K562 (cell line): ENCODE measurements at regions not wholly inside any gene's neighbourhood (a gene's known extent, or its start where the extent isn't known, plus 50 kb on each side); places are given as distances from the start of the nearest gene placed in this dataset.

Source experiments
- ATAC-seq: fragments of 200-7000 bp; cut with Tn5 transposase; 3 replicates; pipeline ENCODE4 v1.9.1; 2020; ENCODE audit warnings: moderate library complexity
- BruUV-seq: library from RNA; stranded (reverse); fragments of 400-500 nt; replicated peaks from 2 replicates; lab custom pipeline; 2021; lab: Mats Ljungman, UMichigan
- CTCF ChIA-PET: fragments of 300-600 bp; formaldehyde crosslinking; extraction: SDS; loops from one replicate; lab custom pipeline; 2021; ENCODE audit warnings: low intra/inter-chr PET ratio; lab: Yijun Ruan, JAX
- POLR2A ChIA-PET: fragments of 300-600, 350-650 bp; sonication (Branson Sonifier 250); formaldehyde crosslinking; extraction: SDS; loops from one replicate; lab custom pipeline; 2021; ENCODE audit warnings: antibody characterized with exemption, inconsistent platforms; lab: Yijun Ruan, JAX
- DNase-seq, 4 experiments: peaks; one replicate each; pipeline versions ENCODE4 v3.0.0 to v3.0.0-alpha.2; 2011 to 2018; ENCODE audit warnings: low spot score in 3 of 4, mixed read lengths in 3 of 4; ENCODE audit errors: extremely low read depth in 1 of 4
- FAIRE-seq: peaks from 2 replicates; lab custom pipeline; 2011; peaks lifted over from hg19 to GRCh38; lab: Jason Lieb, UNC
- H2AFZ ChIP-seq: 2 replicates; pipeline ENCODE4 v1.6.0; 2011; ENCODE audit warnings: low read depth, low read length, control low read depth, inconsistent platforms
- H3K27ac ChIP-seq: fragments of 200-600 bp; 3 replicates; pipeline ENCODE4 v1.8.0; 2011; ENCODE audit warnings: low read depth, mild to moderate bottlenecking, control low read depth, inconsistent platforms, low read length, moderate library complexity, mixed read lengths; ENCODE audit errors: extremely low read depth
- H3K27me3 ChIP-seq, 2 experiments: fragments of 300-600 bp in 1 of 2; 2 replicates in 1 of 2; 3 replicates in 1 of 2; pipeline versions ENCODE4 v1.6.0 to v1.8.0; 2011; ENCODE audit warnings: inconsistent platforms in 2 of 2, low read length in 2 of 2, mild to moderate bottlenecking in 1 of 2, mixed read lengths in 1 of 2, moderate library complexity in 1 of 2; ENCODE audit not compliant: control insufficient read depth in 2 of 2, insufficient read depth in 2 of 2
- H3K36me3 ChIP-seq: fragments of 300-600 bp; 3 replicates; pipeline ENCODE4 v1.8.0; 2011; ENCODE audit warnings: mild to moderate bottlenecking, low read length, inconsistent platforms; ENCODE audit not compliant: control insufficient read depth, insufficient read depth
- H3K4me1 ChIP-seq, 2 experiments: fragments of 200-600 bp in 1 of 2; replicated peaks in 1 of 2; 2 replicates in 1 of 2; 3 replicates in 1 of 2; pipeline versions ENCODE4 v1.5.1 to v1.8.0; 2011; ENCODE audit warnings: inconsistent platforms in 2 of 2, low read length in 2 of 2, mild to moderate bottlenecking in 1 of 2, mixed read lengths in 1 of 2, moderate library complexity in 1 of 2; ENCODE audit not compliant: control insufficient read depth in 2 of 2, insufficient read depth in 2 of 2
- H3K4me2 ChIP-seq: 2 replicates; pipeline ENCODE4 v1.6.1; 2011; ENCODE audit warnings: low read length, control low read depth, inconsistent platforms, mixed read lengths; ENCODE audit not compliant: insufficient read depth
- H3K4me3 ChIP-seq: fragments of 200-600 bp; sonication (generic), shearing (Covaris generic); 2 replicates; pipeline ENCODE4 v1.5.1; 2016; ENCODE audit warnings: control low read depth, inconsistent platforms
- H3K79me2 ChIP-seq: fragments of 200-600 bp; 3 replicates; pipeline ENCODE4 v1.8.0; 2011; ENCODE audit warnings: low read length, inconsistent platforms; ENCODE audit not compliant: control insufficient read depth, insufficient read depth
- H3K9ac ChIP-seq, 2 experiments: 2 replicates each; pipeline versions ENCODE4 v1.6.0 to v1.6.1; 2011; ENCODE audit warnings: low read depth in 2 of 2, low read length in 2 of 2, control low read depth in 1 of 2, inconsistent platforms in 1 of 2, mild to moderate bottlenecking in 1 of 2, mixed read lengths in 1 of 2; ENCODE audit not compliant: insufficient read depth in 1 of 2
- H3K9me1 ChIP-seq: one replicate; pipeline ENCODE4 v1.6.0; 2011; ENCODE audit warnings: inconsistent platforms, mild to moderate bottlenecking, low read length, moderate library complexity; ENCODE audit not compliant: control insufficient read depth, insufficient read depth
- H3K9me3 ChIP-seq: replicated peaks from 2 replicates; pipeline ENCODE4 v1.5.1; 2011; ENCODE audit warnings: low read depth, low read length, inconsistent platforms; ENCODE audit not compliant: control insufficient read depth, insufficient read depth
- H4K20me1 ChIP-seq: replicated peaks from 2 replicates; pipeline ENCODE4 v1.6.1; 2011; ENCODE audit warnings: low read length, inconsistent platforms, mixed read lengths; ENCODE audit not compliant: control insufficient read depth, insufficient read depth
- ATF7 ChIP-seq: fragments of 450-650 bp; IDR thresholded peaks from 2 replicates; pipeline ENCODE4 v1.7.1; 2014; ENCODE audit warnings: mild to moderate bottlenecking, moderate library complexity
- BRF2 ChIP-seq: IDR thresholded peaks from 3 replicates; pipeline ENCODE4 v1.6.1; 2011; ENCODE audit warnings: borderline replicate concordance, mild to moderate bottlenecking; ENCODE audit not compliant: insufficient read length, insufficient read depth
- CTCFL ChIP-seq: IDR thresholded peaks from 2 replicates; pipeline ENCODE4 v1.6.1; 2011; ENCODE audit warnings: borderline replicate concordance, low read depth, mild to moderate bottlenecking, moderate library complexity, low read length; ENCODE audit not compliant: insufficient read depth, poor library complexity, severe bottlenecking
- MBD1 ChIP-seq: fragments of 250-450 bp; sonication (Bioruptor Pico); IDR thresholded peaks from 2 replicates; pipeline ENCODE4 v1.8.0; 2022; ENCODE audit warnings: inconsistent platforms
- NR2C1 ChIP-seq, 2 experiments: fragments of 450-650 bp; IDR thresholded peaks; 2 replicates each; pipeline ENCODE4 v1.6.1; 2017; ENCODE audit warnings: mild to moderate bottlenecking in 2 of 2, antibody characterized with exemption in 1 of 2, inconsistent platforms in 1 of 2, missing compliant biosample characterization in 1 of 2, missing genetic modification characterization in 1 of 2
- RBM25 ChIP-seq: fragments of 200-400 bp; formaldehyde crosslinking; IDR thresholded peaks from 2 replicates; pipeline ENCODE4 v1.6.1; 2018; ENCODE audit warnings: low read length, low read depth, moderate library complexity; ENCODE audit not compliant: severe bottlenecking
- SP2 ChIP-seq: IDR thresholded peaks from 2 replicates; pipeline ENCODE4 v1.6.1; 2011; ENCODE audit warnings: mild to moderate bottlenecking, low read depth, low read length, moderate library complexity; ENCODE audit not compliant: poor library complexity, severe bottlenecking; ENCODE audit errors: extremely low read depth
- YBX1 ChIP-seq: fragments of 450-650 bp; IDR thresholded peaks from 2 replicates; pipeline ENCODE4 v1.7.1; 2016; ENCODE audit warnings: mild to moderate bottlenecking
- WGBS: fragments of 100-300 bp; shearing (Covaris generic); methylation state at CpG from one replicate; pipeline ENCODE4 v1.1.6; 2016; ENCODE audit warnings: low coverage, mixed read lengths; ENCODE audit not compliant: insufficient coverage; ENCODE audit errors: missing lambda C conversion rate; 5-methylcytosine and 5-hydroxymethylcytosine counted together
- in situ Hi-C: fragments of 300-500 bp; cut with MboI; formaldehyde crosslinking; loops from 4 replicates; pipeline ENCODE4 v1.15.0; 2018; ENCODE audit warnings: inconsistent platforms, mixed read lengths
- intact Hi-C: fragments of 100-400 bp; cut with micrococcal nuclease; formaldehyde crosslinking; loops from 2 replicates; pipeline ENCODE4 v1.14.2; 2022

- TF ChIP-seq BRF2, result no peak
- TF ChIP-seq MBD1 (CRISPR knock-in tag), result no peak
- TF ChIP-seq NR2C1 (IDR thresholded peaks at IDR 0.05), result no peak
- no peak for TF ChIP-seq NR2C1 (tag; IDR thresholded peaks at IDR 0.05)
- TF ChIP-seq YBX1, result no peak
Measured at GRCh38 chr9:129386812-129387177, 208.7 kb upstream of the IER5L start (continued).

- H3K4me2 ChIP-seq, result no peak overlapping the region
- in situ Hi-C loops, result no loop called here
- no TSS peak for BruUV-seq
- no peaks in the 10 kb centered on the region for H4K20me1 ChIP-seq
- no peaks in the 10 kb centered on the region for H3K79me2 ChIP-seq
- DNase-seq (no peak), FAIRE-seq (no peak)
- H3K27me3 ChIP-seq, result peaks cover 0 to 15% of the 10 kb centered on the region in 2 experiments; a peak in 1 of 5 replicates
- TF ChIP-seq ATF7, result no peak
- TF ChIP-seq CTCFL, result no peak
- TF ChIP-seq SP2, result no peak
- peak; percentile 83 for TF ChIP-seq RBM25
- TF ChIP-seq, all 486 proteins: peak for 1
- H2AFZ ChIP-seq, result no peak overlapping the region
- H3K4me1 ChIP-seq, result peaks cover 0 to 13% of the 10 kb centered on the region in 2 experiments; a peak in 3 of 5 replicates
- no peak overlapping the region for H3K9ac ChIP-seq
- H3K4me3 ChIP-seq, result no peak overlapping the region
- ATAC-seq, result no peak
- 56% methylated on average over 9 of the region's 11 CpGs for WGBS
- H3K9me1 ChIP-seq, result no peaks in the 10 kb centered on the region
- no peaks in the 10 kb centered on the region for H3K9me3 ChIP-seq
- H3K27ac ChIP-seq, result no peak overlapping the region
- ChIA-PET CTCF (no interaction called here), POLR2A (interaction anchor here (0.6 to 0.7 kb wide), 2 partner anchors 22 to 257 kb away, joined by 3 to 4 read pairs; partner anchors contain the start of gene ASB6)
- no peaks in the 10 kb centered on the region for H3K36me3 ChIP-seq
- intact Hi-C loops, result no loop called here
Measured at GRCh38 chr9:129385211-129385934, 207.3 kb upstream of the IER5L start.
